ENCODE measurements at regions not wholly inside any gene's neighbourhood (a gene's known extent, or its start where the extent isn't known, plus 50 kb on each side); places are given as distances from the start of the nearest gene placed in this dataset.

GRCh38 chr20:39698752-39699151, 736.6 kb downstream of the DHX35 start:
- H3K27me3 ChIP-seq (ENCODE audit: insufficient read depth, low read depth), result 0 out of 2 replicates have a peak, but pooled peaks cover 14% of the 10 kb centered on the region
- no peaks in the 10 kb centered on the region for H3K4me1 ChIP-seq (replicated peaks; ENCODE audit: insufficient read depth)
- no peaks in the 10 kb centered on the region for H3F3A ChIP-seq (ENCODE audit: insufficient read depth, low read depth)
- no peak overlapping the region for H3K27ac ChIP-seq
- TF ChIP-seq CTCF (conservative IDR thresholded peaks at IDR 0.05) (no peak), EZH2 (IDR thresholded peaks at IDR 0.05; ENCODE audit: low read depth) (no peak)
- H3K4me3 ChIP-seq, result no peak overlapping the region
- no peaks in the 10 kb centered on the region for H3K36me3 ChIP-seq (ENCODE audit: low read depth)
- DNase-seq, result no peak
- CTCF ChIA-PET, result no interaction called here
- H3K79me2 ChIP-seq (ENCODE audit: low read depth), result no peaks in the 10 kb centered on the region
- H2AFZ ChIP-seq, result no peak overlapping the region
- peaks cover 2% of the 10 kb centered on the region; the same call in 1 of the 2 replicates for H3K9me3 ChIP-seq (ENCODE audit: insufficient read depth, low read depth)
- no peaks in the 10 kb centered on the region for H4K20me1 ChIP-seq (ENCODE audit: insufficient read depth)
- H3K9me2 ChIP-seq (ENCODE audit: insufficient read depth), result no peaks in the 10 kb centered on the region
- intact Hi-C loops (cut with micrococcal nuclease; ENCODE audit: unreplicated experiment), result no loop called here
- POLR2A ChIA-PET (ENCODE audit: unreplicated experiment), result no interaction called here
- H3K4me2 ChIP-seq, result no peak overlapping the region
- BruUV-seq (replicated peaks), result no TSS peak

GRCh38 chr20:39691151-39691862, 729.2 kb downstream of the DHX35 start:
- Histone ChIP-seq H3K27ac (no peak overlapping the region), H4K20me1 (ENCODE audit: insufficient read depth) (no peaks in the 10 kb centered on the region), H3K36me3 (ENCODE audit: low read depth) (no peaks in the 10 kb centered on the region), H3K4me3 (no peak overlapping the region), H3F3A (ENCODE audit: insufficient read depth, low read depth) (no peaks in the 10 kb centered on the region), H3K79me2 (ENCODE audit: low read depth) (no peaks in the 10 kb centered on the region), H2AFZ (no peak overlapping the region), H3K4me2 (no peak overlapping the region), H3K4me1 (replicated peaks; ENCODE audit: insufficient read depth) (no peaks in the 10 kb centered on the region), H3K27me3 (ENCODE audit: insufficient read depth, low read depth) (no peaks in the 10 kb centered on the region), H3K9me3 (ENCODE audit: insufficient read depth, low read depth) (no peaks in the 10 kb centered on the region), H3K9me2 (ENCODE audit: insufficient read depth) (no peaks in the 10 kb centered on the region)
- ChIA-PET POLR2A (ENCODE audit: unreplicated experiment) (no interaction called here), CTCF (no interaction called here)
- intact Hi-C loops (cut with micrococcal nuclease; ENCODE audit: unreplicated experiment), result no loop called here
- BruUV-seq (replicated peaks), result no TSS peak
- TF ChIP-seq EZH2 (IDR thresholded peaks at IDR 0.05; ENCODE audit: low read depth), result no peak
- no peak for TF ChIP-seq CTCF (conservative IDR thresholded peaks at IDR 0.05)
- no peak for DNase-seq

- H3K27ac ChIP-seq, result no peak overlapping the region
- no peaks in the 10 kb centered on the region for H3K9me3 ChIP-seq (ENCODE audit: insufficient read depth, low read depth)
- no peaks in the 10 kb centered on the region for H3F3A ChIP-seq (ENCODE audit: insufficient read depth, low read depth)
- intact Hi-C loops (cut with micrococcal nuclease; ENCODE audit: unreplicated experiment), result no loop called here
- H3K4me3 ChIP-seq, result no peak overlapping the region
- no peak for DNase-seq
- no peaks in the 10 kb centered on the region for H3K36me3 ChIP-seq (ENCODE audit: low read depth)
- H4K20me1 ChIP-seq (ENCODE audit: insufficient read depth), result no peaks in the 10 kb centered on the region
- no peaks in the 10 kb centered on the region for H3K79me2 ChIP-seq (ENCODE audit: low read depth)
- ChIA-PET POLR2A (ENCODE audit: unreplicated experiment) (no interaction called here), CTCF (no interaction called here)
- no peak for TF ChIP-seq EZH2 (IDR thresholded peaks at IDR 0.05; ENCODE audit: low read depth)
- peak; percentile 59; the same call in 1 of the 2 replicates for TF ChIP-seq CTCF (conservative IDR thresholded peaks at IDR 0.05)
- no peaks in the 10 kb centered on the region for H3K4me1 ChIP-seq (replicated peaks; ENCODE audit: insufficient read depth)
- no TSS peak for BruUV-seq (replicated peaks)
- H2AFZ ChIP-seq, result no peak overlapping the region
- H3K4me2 ChIP-seq, result no peak overlapping the region
- peaks cover 6% of the 10 kb centered on the region; the same call in 1 of the 2 replicates for H3K27me3 ChIP-seq (ENCODE audit: insufficient read depth, low read depth)
- no peaks in the 10 kb centered on the region for H3K9me2 ChIP-seq (ENCODE audit: insufficient read depth)
Observed at GRCh38 chr20:39676857-39677391, 714.8 kb downstream of the DHX35 start.
